GM12878 (cell line): ENCODE measurements at regions not wholly inside any gene's neighbourhood (a gene's known extent, or its start where the extent isn't known, plus 50 kb on each side); places are given as distances from the start of the nearest gene placed in this dataset.

Source experiments
- ATAC-seq: fragments of 200-7000 bp; cut with Tn5 transposase; 3 replicates; pipeline ENCODE4 v1.9.1; 2020; ENCODE audit warnings: mild to moderate bottlenecking, moderate library complexity
- BruUV-seq: library from RNA; stranded (reverse); fragments of 400-500 nt; replicated peaks from 2 replicates; lab custom pipeline; 2021; lab: Mats Ljungman, UMichigan
- CTCF ChIA-PET: fragments of 300-600 bp; sonication (Branson Sonifier 250); formaldehyde crosslinking; extraction: SDS; loops from one replicate; lab custom pipeline; 2021; ENCODE audit warnings: inconsistent platforms; lab: Yijun Ruan, JAX
- POLR2A ChIA-PET: fragments of 350-600 bp; formaldehyde crosslinking; extraction: SDS; loops from one replicate; lab custom pipeline; 2021; ENCODE audit warnings: inconsistent platforms; lab: Charles Lee
- RAD21 ChIA-PET: fragments of 300-600 bp; sonication (Branson Sonifier 250); formaldehyde crosslinking; loops from one replicate; lab custom pipeline; 2023; ENCODE audit warnings: antibody characterized with exemption; ENCODE audit not compliant: unreplicated experiment; lab: Charles Lee
- SMC1A ChIA-PET: fragments of 300-600 bp; sonication (Branson Sonifier 250); formaldehyde crosslinking; loops from one replicate; lab custom pipeline; 2023; ENCODE audit not compliant: unreplicated experiment, uncharacterized antibody; lab: Charles Lee
- DNase-seq: peaks from one replicate; pipeline ENCODE4 v3.0.0-alpha.2; 2011; ENCODE audit warnings: low read depth, low spot score
- FAIRE-seq: peaks from 3 replicates; lab custom pipeline; 2011; peaks lifted over from hg19 to GRCh38; lab: Jason Lieb, UNC
- H2AFZ ChIP-seq: 2 replicates; pipeline ENCODE4 v1.6.0; 2011; ENCODE audit warnings: low read depth, low read length, control low read depth; ENCODE audit not compliant: control insufficient read depth
- H3K27ac ChIP-seq: 2 replicates; pipeline ENCODE4 v1.5.1; 2011; ENCODE audit warnings: control low read depth; ENCODE audit not compliant: control insufficient read depth, insufficient read depth
- H3K27me3 ChIP-seq, 2 experiments: replicated peaks in 1 of 2; 2 replicates each; pipeline versions ENCODE4 v1.6.0 to v1.6.1; 2011; ENCODE audit warnings: low read length in 1 of 2; ENCODE audit not compliant: control insufficient read depth in 2 of 2, insufficient read depth in 2 of 2
- H3K36me3 ChIP-seq, 2 experiments: 2 replicates each; pipeline ENCODE4 v1.5.1; 2011; ENCODE audit warnings: low read length in 1 of 2; ENCODE audit not compliant: control insufficient read depth in 2 of 2, insufficient read depth in 2 of 2
- H3K4me1 ChIP-seq: 2 replicates; pipeline ENCODE4 v1.6.1; 2011; ENCODE audit warnings: mild to moderate bottlenecking, low read length, moderate library complexity, mixed read lengths; ENCODE audit not compliant: control insufficient read depth, insufficient read depth
- H3K4me2 ChIP-seq: 2 replicates; pipeline ENCODE4 v1.6.0; 2011; ENCODE audit warnings: control low read depth; ENCODE audit not compliant: control insufficient read depth, insufficient read depth
- H3K4me3 ChIP-seq: fragments of 200-600 bp; sonication (generic); 2 replicates; pipeline ENCODE4 v1.5.1; 2016
- H3K79me2 ChIP-seq: 2 replicates; pipeline ENCODE4 v1.6.0; 2011; ENCODE audit warnings: low read length; ENCODE audit not compliant: control insufficient read depth, insufficient read depth
- H3K9ac ChIP-seq: 2 replicates; pipeline ENCODE4 v1.8.0; 2011; ENCODE audit warnings: low read length, control low read depth, mixed read lengths; ENCODE audit not compliant: control insufficient read depth, insufficient read depth
- H3K9me3 ChIP-seq: replicated peaks from 3 replicates; pipeline ENCODE4 v1.5.1; 2011; ENCODE audit warnings: mild to moderate bottlenecking, low read length; ENCODE audit not compliant: control insufficient read depth, insufficient read depth
- H4K20me1 ChIP-seq: 2 replicates; pipeline ENCODE4 v1.6.0; 2011; ENCODE audit not compliant: control insufficient read depth, insufficient read depth
- CHD4 ChIP-seq: fragments of 200-600 bp; sonication (generic); IDR thresholded peaks from 2 replicates; pipeline ENCODE4 v1.6.1; 2016; ENCODE audit warnings: mild to moderate bottlenecking
- EGR1 ChIP-seq, 2 experiments: IDR thresholded peaks; 1 replicate in 1 of 2; 2 replicates in 1 of 2; pipeline ENCODE4 v1.6.1; 2011 to 2012; ENCODE audit warnings: low read depth in 2 of 2, low read length in 2 of 2, borderline replicate concordance in 1 of 2, mild to moderate bottlenecking in 1 of 2, moderate library complexity in 1 of 2
- EP300 ChIP-seq, 2 experiments: fragments of 150-350 bp in 1 of 2; IDR thresholded peaks; 2 replicates each; pipeline ENCODE4 v1.6.1; 2011 to 2012; ENCODE audit warnings: low read depth in 2 of 2, low read length in 2 of 2, borderline replicate concordance in 1 of 2, improper control_type of control experiment in 1 of 2, inconsistent platforms in 1 of 2; ENCODE audit not compliant: control insufficient read depth in 1 of 2
- FOXK2 ChIP-seq: fragments of 450-650 bp; IDR thresholded peaks from 2 replicates; pipeline ENCODE4 v1.6.1; 2017; ENCODE audit warnings: mild to moderate bottlenecking, moderate library complexity
- FOXM1 ChIP-seq: IDR thresholded peaks from 2 replicates; pipeline ENCODE4 v1.6.1; 2012; ENCODE audit warnings: low read depth, mild to moderate bottlenecking, inconsistent platforms, low read length, moderate library complexity
- GABPA ChIP-seq: IDR thresholded peaks from 2 replicates; pipeline ENCODE4 v1.6.1; 2014; ENCODE audit warnings: antibody characterized with exemption, low read depth, mild to moderate bottlenecking, inconsistent platforms
- MEF2B ChIP-seq: fragments of 450-650 bp; IDR thresholded peaks from 2 replicates; pipeline ENCODE4 v1.6.1; 2018; ENCODE audit warnings: mild to moderate bottlenecking, moderate library complexity; ENCODE audit not compliant: partially characterized antibody, poor library complexity, severe bottlenecking
- NR2C1 ChIP-seq: fragments of 450-650 bp; IDR thresholded peaks from 2 replicates; pipeline ENCODE4 v1.6.1; 2017; ENCODE audit warnings: antibody characterized with exemption, mild to moderate bottlenecking, moderate library complexity
- NR2F1 ChIP-seq: fragments of 450-650 bp; conservative IDR thresholded peaks from 2 replicates; pipeline ENCODE4 v1.6.1; 2017; ENCODE audit warnings: mild to moderate bottlenecking
- PAX5 ChIP-seq: IDR thresholded peaks from 2 replicates; pipeline ENCODE4 v1.6.1; 2011; ENCODE audit warnings: low read depth, low read length, borderline replicate concordance
- POU2F2 ChIP-seq: IDR thresholded peaks from 3 replicates; pipeline ENCODE4 v1.6.1; 2011; ENCODE audit warnings: low read depth, mild to moderate bottlenecking, low read length, borderline replicate concordance
- RB1 ChIP-seq: fragments of 450-650 bp; formaldehyde crosslinking; IDR thresholded peaks from 2 replicates; pipeline ENCODE4 v1.6.1; 2017; ENCODE audit warnings: mild to moderate bottlenecking, borderline replicate concordance
- REST ChIP-seq: IDR thresholded peaks from 2 replicates; pipeline ENCODE4 v1.6.1; 2012; ENCODE audit warnings: mild to moderate bottlenecking, low read depth, low read length
- SMARCA5 ChIP-seq: fragments of 450-650 bp; IDR thresholded peaks from 2 replicates; pipeline ENCODE4 v1.6.1; 2017; ENCODE audit warnings: mild to moderate bottlenecking
- STAT1 ChIP-seq: fragments of 450-650 bp; conservative IDR thresholded peaks from 2 replicates; pipeline ENCODE4 v1.6.1; 2014; ENCODE audit warnings: antibody characterized with exemption, mild to moderate bottlenecking
- TCF3 ChIP-seq: IDR thresholded peaks from 2 replicates; pipeline ENCODE4 v1.6.1; 2012; ENCODE audit warnings: low read depth, mild to moderate bottlenecking, low read length, borderline replicate concordance; ENCODE audit not compliant: insufficient read depth
- TCF7 ChIP-seq: IDR thresholded peaks from 2 replicates; pipeline ENCODE4 v1.6.1; 2014; ENCODE audit warnings: antibody characterized with exemption, borderline replicate concordance
- WRNIP1 ChIP-seq: IDR thresholded peaks from 2 replicates; pipeline ENCODE4 v1.6.1; 2011; ENCODE audit warnings: low read depth, low read length, improper control_type of control experiment, borderline replicate concordance
- YBX1 ChIP-seq: fragments of 450-650 bp; IDR thresholded peaks from 2 replicates; pipeline ENCODE4 v1.6.1; 2016; ENCODE audit warnings: antibody characterized with exemption
- WGBS: methylation state at CpG from one replicate; pipeline ENCODE4 v1.1.6; 2016; ENCODE audit warnings: low lambda C conversion rate; ENCODE audit not compliant: insufficient replicate concordance, insufficient coverage; ENCODE audit errors: missing lambda C conversion rate; 5-methylcytosine and 5-hydroxymethylcytosine counted together
- in situ Hi-C: fragments of 300-500 bp; cut with MboI; formaldehyde crosslinking; loops from 9 replicates; pipeline ENCODE4 v1.14.3; 2018; ENCODE audit warnings: mixed read lengths
- intact Hi-C: fragments of 100-400 bp; cut with micrococcal nuclease; formaldehyde crosslinking; loops from one replicate; pipeline ENCODE4 v1.14.2; 2022; ENCODE audit not compliant: unreplicated experiment
- TF ChIP-seq, protein P1 (sequence below): fragments of 450-650 bp; IDR thresholded peaks from 2 replicates; pipeline ENCODE4 v1.6.1; 2017; ENCODE audit warnings: low read depth, mild to moderate bottlenecking, moderate library complexity

DNA sequence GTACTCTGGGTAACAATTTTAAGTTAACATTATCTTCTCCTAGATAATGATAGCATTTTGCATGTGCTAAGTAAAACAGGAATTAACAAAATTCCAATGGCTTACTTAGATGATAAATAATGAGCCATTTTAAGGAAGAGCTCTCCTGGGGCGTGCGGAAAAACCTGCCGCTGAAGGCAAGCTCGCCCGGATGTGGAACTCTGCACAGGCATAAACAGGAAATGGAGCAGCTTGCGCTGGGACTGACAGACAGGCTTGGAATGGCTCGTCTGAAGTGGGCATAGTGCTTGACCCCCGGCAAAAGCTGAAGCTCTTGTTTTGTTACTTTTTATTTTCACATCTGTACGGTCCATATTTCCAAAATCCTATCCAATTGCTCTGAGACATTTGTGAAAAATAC is 169.2 kb downstream of the ZNF281 start:
- BruUV-seq = no TSS peak
- no peak for DNase-seq
- ChIA-PET CTCF (interaction anchor here (1.2 to 2.1 kb wide), 4 partner anchors 17 to 102 kb away, joined by 3 to 6 read pairs (median 4); no protein-coding TSS in a partner anchor), POLR2A (no interaction called here)
- Histone ChIP-seq H3K9me3 (no peaks in the 10 kb centered on the region), H3K27me3 (peaks cover 0 to 3% of the 10 kb centered on the region in 2 experiments)
- intact Hi-C loops = no loop called here
- in situ Hi-C loops = no loop called here
- FAIRE-seq = no peak
- TF ChIP-seq SMARCA5 (no peak), TCF3 (no peak), MEF2B (no peak), WRNIP1 (no peak), REST (no peak), FOXM1 (no peak), EP300 (IDR thresholded peaks at IDR 0.05; ENCODE audit: borderline replicate concordance in 1 of 2, control insufficient read depth in 1 of 2, low read depth in 2 of 2, low read length in 2 of 2) (no peak), STAT1 (no peak), POU2F2 (no peak), GABPA (no peak), CHD4 (no peak), TCF7 (no peak), PAX5 (no peak), EGR1 (IDR thresholded peaks at IDR 0.05; ENCODE audit: borderline replicate concordance in 1 of 2, low read depth in 2 of 2, low read length in 2 of 2) (no peak), YBX1 (no peak), RB1 (no peak), NR2C1 (no peak), NR2F1 (no peak), FOXK2 (no peak)
- TF ChIP-seq, protein P1, sequence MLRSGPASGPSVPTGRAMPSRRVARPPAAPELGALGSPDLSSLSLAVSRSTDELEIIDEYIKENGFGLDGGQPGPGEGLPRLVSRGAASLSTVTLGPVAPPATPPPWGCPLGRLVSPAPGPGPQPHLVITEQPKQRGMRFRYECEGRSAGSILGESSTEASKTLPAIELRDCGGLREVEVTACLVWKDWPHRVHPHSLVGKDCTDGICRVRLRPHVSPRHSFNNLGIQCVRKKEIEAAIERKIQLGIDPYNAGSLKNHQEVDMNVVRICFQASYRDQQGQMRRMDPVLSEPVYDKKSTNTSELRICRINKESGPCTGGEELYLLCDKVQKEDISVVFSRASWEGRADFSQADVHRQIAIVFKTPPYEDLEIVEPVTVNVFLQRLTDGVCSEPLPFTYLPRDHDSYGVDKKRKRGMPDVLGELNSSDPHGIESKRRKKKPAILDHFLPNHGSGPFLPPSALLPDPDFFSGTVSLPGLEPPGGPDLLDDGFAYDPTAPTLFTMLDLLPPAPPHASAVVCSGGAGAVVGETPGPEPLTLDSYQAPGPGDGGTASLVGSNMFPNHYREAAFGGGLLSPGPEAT = no peak
- TF ChIP-seq, all 136 proteins: peak for 0
- H3K4me3 ChIP-seq = no peak overlapping the region
- no peak for ATAC-seq
- no peak overlapping the region for H3K9ac ChIP-seq
- WGBS = 23% methylated on average over 9 of the region's 9 CpGs
- no peaks in the 10 kb centered on the region for H3K79me2 ChIP-seq
- H3K4me1 ChIP-seq = no peaks in the 10 kb centered on the region
- RAD21 ChIA-PET = interaction anchor here (1.2 kb wide), 1 partner anchor 95 kb away, joined by 3 read pairs; no protein-coding TSS in a partner anchor
- no peaks in the 10 kb centered on the region for H3K36me3 ChIP-seq
- SMC1A ChIA-PET = interaction anchor here (0.6 to 1.4 kb wide), 5 partner anchors 10 to 101 kb away, joined by 3 to 7 read pairs (median 3); no protein-coding TSS in a partner anchor
- H3K4me2 ChIP-seq = no peak overlapping the region
- no peak overlapping the region for H2AFZ ChIP-seq
- H4K20me1 ChIP-seq = no peaks in the 10 kb centered on the region
- no peak overlapping the region for H3K27ac ChIP-seq
